ENCODE measurements at regions not wholly inside any gene's neighbourhood (a gene's known extent, or its start where the extent isn't known, plus 50 kb on each side); places are given as distances from the start of the nearest gene placed in this dataset.

DNA sequence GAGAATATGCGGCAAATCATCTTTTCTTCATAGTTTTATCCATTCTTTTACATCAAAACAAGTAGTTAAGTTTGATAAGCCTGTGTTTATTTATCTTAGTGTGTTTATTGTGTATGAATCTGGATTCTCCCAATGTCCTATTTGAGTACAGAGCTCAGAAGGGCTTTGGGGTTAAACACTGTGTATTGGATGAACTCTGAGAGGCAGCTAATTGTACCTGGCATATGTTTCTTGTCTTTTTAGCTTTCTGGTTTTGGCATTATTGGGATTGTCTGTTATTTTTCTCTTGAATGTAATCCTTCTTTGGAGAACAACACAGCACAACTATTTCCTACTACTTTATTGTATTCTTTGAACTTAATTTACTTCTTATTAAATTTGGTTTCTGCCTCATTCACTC is 906.9 kb downstream of the ADGRL2 start:
- no peak for DNase-seq

DNA sequence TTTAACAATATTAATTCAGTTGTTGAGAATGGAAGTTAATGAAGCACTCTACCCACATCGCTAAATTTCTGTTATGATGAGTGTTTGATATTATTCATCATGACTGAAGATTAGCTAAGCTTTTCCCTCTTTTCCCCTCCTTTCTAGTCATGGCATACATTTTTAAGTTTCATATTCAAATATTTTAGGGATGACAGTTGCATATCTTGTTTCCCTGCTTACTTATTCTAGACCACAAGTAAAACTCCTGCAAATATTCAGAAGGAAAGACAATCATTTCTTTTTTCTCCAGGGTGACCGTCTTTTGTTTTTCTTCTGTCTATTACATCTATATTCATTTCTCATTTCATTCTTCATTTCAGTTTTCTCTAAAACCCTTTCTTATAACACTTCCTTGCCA is 906.0 kb downstream of the ADGRL2 start:
- no peak for DNase-seq

- DNase-seq, result no peak
These were observed 904.2 kb downstream of the ADGRL2 start for GRCh38 chr1:82704966-82705365.

- DNase-seq, result no peak
These were observed 903.7 kb downstream of the ADGRL2 start for GRCh38 chr1:82704393-82704792.

DNA sequence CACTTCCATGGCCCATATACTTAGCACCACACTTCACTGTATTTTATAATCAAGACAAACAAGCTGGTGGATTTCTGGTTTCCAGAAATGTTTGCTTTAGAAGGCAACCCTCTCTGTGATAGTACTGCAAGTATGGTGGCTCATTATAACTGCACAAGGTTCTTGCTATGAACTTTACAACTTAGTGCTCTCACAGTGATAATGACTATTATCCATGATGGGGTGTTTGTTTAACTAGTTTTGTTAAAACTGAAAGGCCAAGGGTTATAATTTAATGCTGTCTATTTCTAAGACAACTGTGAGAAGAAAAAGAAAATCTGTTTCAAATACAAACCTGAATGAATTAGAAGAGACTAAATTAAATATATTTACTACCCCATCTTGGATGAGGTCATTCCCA is 903.2 kb downstream of the ADGRL2 start:
- DNase-seq, result no peak

DNA sequence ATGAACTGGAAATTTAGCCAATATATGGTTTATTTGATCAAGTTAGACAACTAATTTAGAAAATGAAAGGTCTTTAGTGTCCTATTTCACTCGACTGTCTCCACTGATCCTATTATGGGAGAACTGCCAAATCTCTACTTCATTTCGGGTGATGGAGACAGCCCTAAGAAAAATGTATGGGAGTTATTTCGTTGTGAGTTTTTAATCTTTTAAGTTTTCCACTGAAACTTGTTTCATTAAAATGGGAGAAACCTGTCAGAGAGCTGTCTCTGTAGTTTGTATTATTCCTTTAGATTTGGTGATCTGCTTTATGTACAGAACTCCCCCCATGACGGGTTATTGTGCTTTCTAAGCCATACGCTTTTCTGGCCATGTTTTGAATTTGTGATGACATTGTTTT is 899.7 kb downstream of the ADGRL2 start:
- no peak for DNase-seq

GRCh38 chr1:82697965-82698364 is 897.2 kb downstream of the ADGRL2 start:
- no peak for DNase-seq

GRCh38 chr1:82695443-82695842 is 894.7 kb downstream of the ADGRL2 start:
- DNase-seq, result no peak

DNA sequence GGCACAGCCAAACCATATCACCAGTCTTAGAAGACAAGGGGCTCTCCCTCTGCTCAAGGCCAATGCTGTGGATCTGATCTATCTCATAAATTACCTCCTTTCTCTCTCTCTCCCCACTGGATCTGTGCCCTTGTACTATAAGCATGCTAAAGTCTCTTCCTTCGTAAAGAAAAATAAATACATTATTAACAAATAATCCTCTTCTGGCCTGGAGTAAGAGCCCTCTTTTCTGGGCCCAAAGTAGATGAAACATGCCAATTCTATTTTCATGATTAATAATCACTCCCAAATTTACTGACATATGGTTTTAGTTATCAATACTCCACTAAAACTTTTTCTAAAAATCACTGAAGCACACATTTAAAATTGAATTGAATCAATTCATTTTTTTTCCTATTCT is 889.7 kb downstream of the ADGRL2 start:
- no peak for DNase-seq

DNA sequence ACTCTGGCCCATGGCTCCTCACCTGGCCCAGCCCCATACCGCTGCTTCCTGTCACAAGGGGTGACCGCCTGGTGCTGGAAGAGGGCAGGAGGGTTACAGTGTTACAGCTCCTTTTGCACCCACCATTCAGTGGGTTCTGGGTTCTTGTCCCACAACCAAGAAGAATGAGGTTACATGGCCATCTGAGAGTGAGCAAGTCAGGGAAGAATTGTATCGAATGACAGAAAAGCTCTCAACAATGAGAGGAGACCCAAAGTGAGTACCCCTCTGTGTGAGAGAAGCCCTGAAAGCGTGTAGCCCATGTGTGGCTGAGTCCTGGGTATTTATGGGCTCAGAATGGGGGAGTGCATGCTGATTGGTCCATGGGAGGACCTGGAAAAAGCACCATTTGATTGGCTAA is 888.5 kb downstream of the ADGRL2 start:
- DNase-seq, result no peak

DNA sequence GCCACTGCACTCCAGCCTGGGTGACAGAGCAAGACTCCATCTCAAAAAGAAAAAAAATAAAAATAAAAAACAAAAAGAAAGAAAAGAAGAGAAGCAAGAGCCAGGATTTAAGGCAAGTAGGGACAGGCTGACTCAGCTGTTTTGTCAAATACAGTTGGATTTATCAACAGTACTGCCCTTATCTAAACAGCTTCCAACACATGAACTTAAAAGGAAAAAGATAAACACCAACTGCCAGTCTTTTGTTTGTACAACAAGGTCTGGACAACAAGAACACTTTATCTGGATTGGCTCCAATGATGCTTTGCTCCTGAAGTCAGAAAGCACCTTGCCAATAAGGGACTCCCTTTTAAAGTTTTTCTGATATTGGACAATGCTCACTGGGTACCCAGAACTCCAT is 886.0 kb downstream of the ADGRL2 start:
- no peak for DNase-seq

DNA sequence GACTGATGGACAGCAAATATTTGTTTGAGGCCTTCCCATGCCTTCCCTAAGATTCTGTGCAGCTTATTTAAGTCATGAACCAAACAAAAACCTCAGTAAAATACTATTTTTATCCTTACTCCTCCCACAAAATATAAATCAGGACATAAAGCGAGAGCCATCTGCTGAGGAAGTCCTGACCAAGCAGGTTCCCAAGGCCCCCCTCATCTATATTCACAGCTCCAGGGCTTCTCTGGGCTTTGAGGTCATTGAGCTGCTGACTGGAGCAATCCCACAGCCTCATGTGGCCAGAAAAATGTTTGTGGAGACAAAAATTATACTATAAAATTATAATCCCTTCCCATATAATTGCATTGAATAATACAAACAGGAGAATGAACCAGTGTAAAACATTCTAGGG is 846.2 kb downstream of the ADGRL2 start:
- no peak for DNase-seq

- no peak for DNase-seq
These were observed 845.6 kb downstream of the ADGRL2 start for GRCh38 chr1:82646336-82646735.

DNA sequence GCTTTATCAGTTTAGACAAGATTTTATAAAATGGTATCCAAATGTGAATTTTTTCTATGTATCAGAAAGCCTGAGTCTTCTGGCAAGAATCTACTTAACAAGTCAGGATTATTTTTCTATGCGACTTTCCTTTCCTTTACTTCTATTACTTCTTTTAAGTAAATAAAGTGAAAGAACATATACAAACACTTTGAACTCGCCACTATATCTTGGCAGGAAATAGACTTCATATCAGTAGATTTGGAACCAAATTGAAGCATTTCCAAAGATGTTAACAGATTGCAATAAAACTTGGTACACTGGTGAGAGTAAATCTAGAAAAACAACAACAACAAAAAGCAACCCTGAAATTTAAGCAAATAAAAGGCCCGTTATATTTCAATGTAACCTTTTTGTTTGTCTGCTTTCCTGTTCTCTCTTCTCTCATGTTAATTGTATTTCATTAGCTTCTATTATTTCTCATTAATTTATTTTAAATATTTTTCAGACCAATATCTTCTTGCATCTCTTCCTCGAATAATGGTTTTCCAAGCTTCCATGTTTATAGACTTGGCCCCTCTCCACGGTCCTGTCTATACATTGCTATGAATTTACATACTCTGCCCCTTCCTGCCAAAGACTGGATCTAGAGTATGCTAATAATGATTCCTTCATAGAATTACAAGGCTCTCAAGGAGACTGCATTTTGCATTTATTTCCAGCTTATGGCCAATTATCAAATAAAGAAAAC is 843.6 kb downstream of the ADGRL2 start:
- no peak for DNase-seq

- DNase-seq, result no peak
These were observed 839.6 kb downstream of the ADGRL2 start for GRCh38 chr1:82640352-82640751.

DNA sequence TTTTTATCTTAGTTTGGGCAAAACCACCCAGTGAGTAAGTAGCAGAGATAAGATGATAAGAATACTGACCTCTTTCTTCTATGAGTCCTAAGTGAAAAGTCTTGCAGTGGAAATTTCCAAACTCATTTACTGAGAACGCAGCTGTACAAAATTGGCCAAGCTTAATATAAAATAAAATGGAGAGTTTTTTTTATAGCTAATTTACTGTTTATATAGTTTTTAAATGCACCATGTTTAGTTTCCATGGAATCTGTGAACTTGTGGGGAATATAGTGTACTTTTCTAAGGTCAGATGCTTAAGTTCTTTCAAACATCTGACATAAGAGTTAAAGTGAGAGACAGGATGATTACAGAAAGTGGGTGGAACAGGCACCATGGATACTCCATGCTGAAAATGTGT is 833.5 kb downstream of the ADGRL2 start:
- DNase-seq, result no peak

GRCh38 chr1:82632155-82632554 is 831.4 kb downstream of the ADGRL2 start:
- no peak for DNase-seq

- no peak for DNase-seq
These were observed 828.2 kb downstream of the ADGRL2 start for GRCh38 chr1:82628887-82629286.

- DNase-seq, result no peak
These were observed 824.8 kb downstream of the ADGRL2 start for GRCh38 chr1:82625537-82625936.

DNA sequence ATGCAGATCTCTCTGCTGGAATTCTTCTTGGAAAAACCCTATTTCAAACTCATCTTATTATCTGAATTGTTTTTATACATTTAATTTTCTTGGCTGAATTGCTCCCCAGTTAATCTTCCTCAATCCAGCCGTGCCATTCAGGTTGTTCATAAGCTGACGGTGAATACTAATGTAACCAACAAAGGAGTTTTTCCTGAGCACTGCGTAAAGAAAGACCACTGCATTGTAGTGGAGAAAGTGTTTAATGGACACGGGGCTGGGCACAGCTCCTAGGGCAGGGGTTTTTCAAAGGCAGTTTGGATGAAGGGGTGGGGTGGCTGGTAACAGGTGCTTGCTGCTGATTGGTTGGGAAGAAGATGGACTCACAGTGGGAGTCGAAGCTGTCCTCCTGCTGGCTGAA is 820.3 kb downstream of the ADGRL2 start:
- DNase-seq, result no peak

GRCh38 chr1:82614090-82614489 is 813.4 kb downstream of the ADGRL2 start:
- DNase-seq, result no peak

- no peak for DNase-seq
These were observed 812.3 kb downstream of the ADGRL2 start for GRCh38 chr1:82612986-82613385.

- DNase-seq, result no peak
These were observed 805.8 kb downstream of the ADGRL2 start for GRCh38 chr1:82606546-82606945.

GRCh38 chr1:82604524-82604923 is 803.8 kb downstream of the ADGRL2 start:
- DNase-seq, result no peak

- DNase-seq, result no peak
These were observed 799.6 kb downstream of the ADGRL2 start for GRCh38 chr1:82600314-82600713.

GRCh38 chr1:82598812-82599211 is 798.1 kb downstream of the ADGRL2 start:
- DNase-seq, result no peak

Data from DMS 273 treated with DMSO at 0.1 percent for 48 hours (cell line).